K562 (cell line): ENCODE measurements at regions not wholly inside any gene's neighbourhood (a gene's known extent, or its start where the extent isn't known, plus 50 kb on each side); places are given as distances from the start of the nearest gene placed in this dataset.

Source experiments
- ATAC-seq: fragments of 200-7000 bp; cut with Tn5 transposase; 3 replicates; pipeline ENCODE4 v1.9.1; 2020; ENCODE audit warnings: moderate library complexity
- BruUV-seq: library from RNA; stranded (reverse); fragments of 400-500 nt; replicated peaks from 2 replicates; lab custom pipeline; 2021; lab: Mats Ljungman, UMichigan
- CTCF ChIA-PET: fragments of 300-600 bp; formaldehyde crosslinking; extraction: SDS; loops from one replicate; lab custom pipeline; 2021; ENCODE audit warnings: low intra/inter-chr PET ratio; lab: Yijun Ruan, JAX
- POLR2A ChIA-PET: fragments of 300-600, 350-650 bp; sonication (Branson Sonifier 250); formaldehyde crosslinking; extraction: SDS; loops from one replicate; lab custom pipeline; 2021; ENCODE audit warnings: antibody characterized with exemption, inconsistent platforms; lab: Yijun Ruan, JAX
- DNase-seq, 4 experiments: peaks; one replicate each; pipeline versions ENCODE4 v3.0.0 to v3.0.0-alpha.2; 2011 to 2018; ENCODE audit warnings: low spot score in 3 of 4, mixed read lengths in 3 of 4; ENCODE audit errors: extremely low read depth in 1 of 4
- FAIRE-seq: peaks from 2 replicates; lab custom pipeline; 2011; peaks lifted over from hg19 to GRCh38; lab: Jason Lieb, UNC
- H2AFZ ChIP-seq: 2 replicates; pipeline ENCODE4 v1.6.0; 2011; ENCODE audit warnings: low read depth, low read length, control low read depth, inconsistent platforms
- H3K27ac ChIP-seq: fragments of 200-600 bp; 3 replicates; pipeline ENCODE4 v1.8.0; 2011; ENCODE audit warnings: low read depth, mild to moderate bottlenecking, control low read depth, inconsistent platforms, low read length, moderate library complexity, mixed read lengths; ENCODE audit errors: extremely low read depth
- H3K27me3 ChIP-seq, 2 experiments: fragments of 300-600 bp in 1 of 2; 2 replicates in 1 of 2; 3 replicates in 1 of 2; pipeline versions ENCODE4 v1.6.0 to v1.8.0; 2011; ENCODE audit warnings: inconsistent platforms in 2 of 2, low read length in 2 of 2, mild to moderate bottlenecking in 1 of 2, mixed read lengths in 1 of 2, moderate library complexity in 1 of 2; ENCODE audit not compliant: control insufficient read depth in 2 of 2, insufficient read depth in 2 of 2
- H3K36me3 ChIP-seq: fragments of 300-600 bp; 3 replicates; pipeline ENCODE4 v1.8.0; 2011; ENCODE audit warnings: mild to moderate bottlenecking, low read length, inconsistent platforms; ENCODE audit not compliant: control insufficient read depth, insufficient read depth
- H3K4me1 ChIP-seq, 2 experiments: fragments of 200-600 bp in 1 of 2; replicated peaks in 1 of 2; 2 replicates in 1 of 2; 3 replicates in 1 of 2; pipeline versions ENCODE4 v1.5.1 to v1.8.0; 2011; ENCODE audit warnings: inconsistent platforms in 2 of 2, low read length in 2 of 2, mild to moderate bottlenecking in 1 of 2, mixed read lengths in 1 of 2, moderate library complexity in 1 of 2; ENCODE audit not compliant: control insufficient read depth in 2 of 2, insufficient read depth in 2 of 2
- H3K4me2 ChIP-seq: 2 replicates; pipeline ENCODE4 v1.6.1; 2011; ENCODE audit warnings: low read length, control low read depth, inconsistent platforms, mixed read lengths; ENCODE audit not compliant: insufficient read depth
- H3K4me3 ChIP-seq: fragments of 200-600 bp; sonication (generic), shearing (Covaris generic); 2 replicates; pipeline ENCODE4 v1.5.1; 2016; ENCODE audit warnings: control low read depth, inconsistent platforms
- H3K79me2 ChIP-seq: fragments of 200-600 bp; 3 replicates; pipeline ENCODE4 v1.8.0; 2011; ENCODE audit warnings: low read length, inconsistent platforms; ENCODE audit not compliant: control insufficient read depth, insufficient read depth
- H3K9ac ChIP-seq, 2 experiments: 2 replicates each; pipeline versions ENCODE4 v1.6.0 to v1.6.1; 2011; ENCODE audit warnings: low read depth in 2 of 2, low read length in 2 of 2, control low read depth in 1 of 2, inconsistent platforms in 1 of 2, mild to moderate bottlenecking in 1 of 2, mixed read lengths in 1 of 2; ENCODE audit not compliant: insufficient read depth in 1 of 2
- H3K9me1 ChIP-seq: one replicate; pipeline ENCODE4 v1.6.0; 2011; ENCODE audit warnings: inconsistent platforms, mild to moderate bottlenecking, low read length, moderate library complexity; ENCODE audit not compliant: control insufficient read depth, insufficient read depth
- H3K9me3 ChIP-seq: replicated peaks from 2 replicates; pipeline ENCODE4 v1.5.1; 2011; ENCODE audit warnings: low read depth, low read length, inconsistent platforms; ENCODE audit not compliant: control insufficient read depth, insufficient read depth
- H4K20me1 ChIP-seq: replicated peaks from 2 replicates; pipeline ENCODE4 v1.6.1; 2011; ENCODE audit warnings: low read length, inconsistent platforms, mixed read lengths; ENCODE audit not compliant: control insufficient read depth, insufficient read depth
- SAFB2 ChIP-seq: fragments of 200-400 bp; formaldehyde crosslinking; IDR thresholded peaks from 2 replicates; pipeline ENCODE4 v1.6.1; 2018; ENCODE audit warnings: borderline replicate concordance, low read length, low read depth, moderate library complexity; ENCODE audit not compliant: severe bottlenecking
- ZNF12 ChIP-seq: sonication (generic); formaldehyde crosslinking; IDR thresholded peaks from 2 replicates; pipeline ENCODE4 v1.4.0; 2020; ENCODE audit warnings: mild to moderate bottlenecking, missing genetic modification reagents
- WGBS: fragments of 100-300 bp; shearing (Covaris generic); methylation state at CpG from one replicate; pipeline ENCODE4 v1.1.6; 2016; ENCODE audit warnings: low coverage, mixed read lengths; ENCODE audit not compliant: insufficient coverage; ENCODE audit errors: missing lambda C conversion rate; 5-methylcytosine and 5-hydroxymethylcytosine counted together
- in situ Hi-C: fragments of 300-500 bp; cut with MboI; formaldehyde crosslinking; loops from 4 replicates; pipeline ENCODE4 v1.15.0; 2018; ENCODE audit warnings: inconsistent platforms, mixed read lengths
- intact Hi-C: fragments of 100-400 bp; cut with micrococcal nuclease; formaldehyde crosslinking; loops from 2 replicates; pipeline ENCODE4 v1.14.2; 2022
- TF ChIP-seq, protein P1 (sequence below): fragments of 450-650 bp; conservative IDR thresholded peaks from 2 replicates; pipeline ENCODE4 v1.6.1; 2016; ENCODE audit warnings: missing genetic modification characterization, low read depth, mild to moderate bottlenecking, missing compliant biosample characterization, moderate library complexity
- TF ChIP-seq, protein P2 (sequence below): fragments of 250-450 bp; sonication (Bioruptor Pico); IDR thresholded peaks from 2 replicates; pipeline ENCODE4 v1.4.0; 2020; ENCODE audit warnings: mild to moderate bottlenecking, moderate library complexity

DNA sequence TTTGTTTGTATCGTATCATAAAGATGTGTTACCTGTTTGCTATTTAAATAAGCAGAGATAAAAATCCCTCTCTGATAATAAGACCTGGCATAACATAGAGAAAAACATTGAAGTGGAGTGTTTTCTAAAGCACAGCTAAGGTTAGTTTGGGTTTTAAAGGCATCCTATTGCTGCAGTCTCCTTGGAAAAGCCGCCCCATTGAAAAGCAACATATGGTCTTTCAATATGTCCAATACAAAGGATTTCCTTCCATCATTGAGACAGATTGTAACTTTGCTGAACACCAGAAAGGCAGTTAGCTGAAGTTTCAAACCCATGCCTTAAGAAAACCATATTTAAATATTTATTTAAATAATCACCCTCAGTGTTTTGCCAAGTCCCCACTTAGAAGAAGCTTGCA, 898.5 kb upstream of the KCND2 start:
- TF ChIP-seq, protein P1, sequence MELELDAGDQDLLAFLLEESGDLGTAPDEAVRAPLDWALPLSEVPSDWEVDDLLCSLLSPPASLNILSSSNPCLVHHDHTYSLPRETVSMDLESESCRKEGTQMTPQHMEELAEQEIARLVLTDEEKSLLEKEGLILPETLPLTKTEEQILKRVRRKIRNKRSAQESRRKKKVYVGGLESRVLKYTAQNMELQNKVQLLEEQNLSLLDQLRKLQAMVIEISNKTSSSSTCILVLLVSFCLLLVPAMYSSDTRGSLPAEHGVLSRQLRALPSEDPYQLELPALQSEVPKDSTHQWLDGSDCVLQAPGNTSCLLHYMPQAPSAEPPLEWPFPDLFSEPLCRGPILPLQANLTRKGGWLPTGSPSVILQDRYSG (tag) = no peak
- TF ChIP-seq SAFB2 (no peak), ZNF12 (CRISPR knock-in tag) (no peak)
- TF ChIP-seq, protein P2, sequence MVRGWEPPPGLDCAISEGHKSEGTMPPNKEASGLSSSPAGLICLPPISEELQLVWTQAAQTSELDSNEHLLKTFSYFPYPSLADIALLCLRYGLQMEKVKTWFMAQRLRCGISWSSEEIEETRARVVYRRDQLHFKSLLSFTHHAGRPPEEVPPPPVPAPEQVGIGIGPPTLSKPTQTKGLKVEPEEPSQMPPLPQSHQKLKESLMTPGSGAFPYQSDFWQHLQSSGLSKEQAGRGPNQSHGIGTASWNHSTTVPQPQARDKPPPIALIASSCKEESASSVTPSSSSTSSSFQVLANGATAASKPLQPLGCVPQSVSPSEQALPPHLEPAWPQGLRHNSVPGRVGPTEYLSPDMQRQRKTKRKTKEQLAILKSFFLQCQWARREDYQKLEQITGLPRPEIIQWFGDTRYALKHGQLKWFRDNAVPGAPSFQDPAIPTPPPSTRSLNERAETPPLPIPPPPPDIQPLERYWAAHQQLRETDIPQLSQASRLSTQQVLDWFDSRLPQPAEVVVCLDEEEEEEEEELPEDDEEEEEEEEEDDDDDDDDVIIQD = no peak
- Histone ChIP-seq H3K9ac (no peak overlapping the region), H3K27me3 (no peaks in the 10 kb centered on the region), H3K79me2 (no peaks in the 10 kb centered on the region), H3K4me3 (no peak overlapping the region), H3K27ac (no peak overlapping the region), H3K4me1 (no peaks in the 10 kb centered on the region), H4K20me1 (no peaks in the 10 kb centered on the region), H2AFZ (no peak overlapping the region), H3K36me3 (no peaks in the 10 kb centered on the region), H3K9me1 (no peaks in the 10 kb centered on the region), H3K4me2 (no peak overlapping the region), H3K9me3 (no peaks in the 10 kb centered on the region)
- no peak for FAIRE-seq
- 0% methylated on average over 2 of the region's 2 CpGs for WGBS
- in situ Hi-C loops (no loop called here), intact Hi-C loops (no loop called here)
- ATAC-seq = no peak
- BruUV-seq = no TSS peak
- CTCF ChIA-PET = no interaction called here
- POLR2A ChIA-PET = no interaction called here
- no peak for DNase-seq
